HepG2 (cell line): ENCODE measurements at regions not wholly inside any gene's neighbourhood (a gene's known extent, or its start where the extent isn't known, plus 50 kb on each side); places are given as distances from the start of the nearest gene placed in this dataset.

Source experiments
- ATAC-seq: fragments of 200-7000 bp; cut with Tn5 transposase; 3 replicates; pipeline ENCODE4 v1.9.1; 2020; ENCODE audit warnings: mild to moderate bottlenecking, moderate library complexity
- BruUV-seq: library from RNA; stranded (reverse); fragments of 400-500 nt; replicated peaks from 2 replicates; lab custom pipeline; 2021; lab: Mats Ljungman, UMichigan
- CTCF ChIA-PET: fragments of 300-600 bp; formaldehyde crosslinking; extraction: SDS; loops from one replicate; lab custom pipeline; 2021; ENCODE audit warnings: low total read pairs, inconsistent platforms, low intra/inter-chr PET ratio; lab: Yijun Ruan, JAX
- POLR2A ChIA-PET: fragments of 350-600 bp; sonication (Branson Sonifier 250); formaldehyde crosslinking; loops from one replicate; lab custom pipeline; 2020; ENCODE audit warnings: antibody characterized with exemption, inconsistent platforms; lab: Yijun Ruan, JAX
- DNase-seq: peaks from one replicate; pipeline ENCODE4 v3.0.0-alpha.2; 2015; ENCODE audit warnings: low spot score
- FAIRE-seq: peaks from 3 replicates; lab custom pipeline; 2011; peaks lifted over from hg19 to GRCh38; lab: Jason Lieb, UNC
- H2AFZ ChIP-seq: one replicate; pipeline ENCODE4 v1.6.1; 2011; ENCODE audit warnings: low read length, inconsistent platforms
- H3K27ac ChIP-seq: fragments of 300-600 bp; 3 replicates; pipeline ENCODE4 v1.8.0; 2011; ENCODE audit warnings: mixed run types, mild to moderate bottlenecking, mixed read lengths, low read length, inconsistent platforms; ENCODE audit not compliant: insufficient read depth; ENCODE audit errors: extremely low read length
- H3K27me3 ChIP-seq, 2 experiments: fragments of 200-600 bp in 1 of 2; 2 replicates in 1 of 2; 3 replicates in 1 of 2; pipeline versions ENCODE4 v1.6.0 to v1.8.0; 2011; ENCODE audit warnings: low read length in 2 of 2, mild to moderate bottlenecking in 2 of 2, moderate library complexity in 2 of 2, inconsistent platforms in 1 of 2; ENCODE audit not compliant: insufficient read depth in 2 of 2, control insufficient read depth in 1 of 2
- H3K36me3 ChIP-seq, 2 experiments: fragments of 200-600 bp in 1 of 2; replicated peaks in 1 of 2; 2 replicates in 1 of 2; 3 replicates in 1 of 2; pipeline versions ENCODE4 v1.5.1 to v1.8.0; 2011; ENCODE audit warnings: low read length in 2 of 2, inconsistent platforms in 1 of 2; ENCODE audit not compliant: insufficient read depth in 2 of 2, control insufficient read depth in 1 of 2
- H3K4me1 ChIP-seq: 2 replicates; pipeline ENCODE4 v1.5.1; 2012; ENCODE audit warnings: low read length, inconsistent platforms; ENCODE audit not compliant: insufficient read depth
- H3K4me2 ChIP-seq: 2 replicates; pipeline ENCODE4 v1.6.0; 2011; ENCODE audit warnings: low read depth, low read length, inconsistent platforms
- H3K4me3 ChIP-seq, 3 experiments: fragments of 200-600 bp in 1 of 3; sonication (generic), shearing (Covaris generic) in 1 of 3; replicated peaks in 1 of 3; 2 replicates each; pipeline ENCODE4 v1.5.1; 2011 to 2016; ENCODE audit warnings: low read length in 3 of 3, inconsistent platforms in 2 of 3, low read depth in 2 of 3, mild to moderate bottlenecking in 2 of 3, control low read depth in 1 of 3, mixed read lengths in 1 of 3; ENCODE audit not compliant: insufficient read depth in 1 of 3
- H3K79me2 ChIP-seq: one replicate; pipeline ENCODE4 v1.6.1; 2011; ENCODE audit warnings: low read length, inconsistent platforms; ENCODE audit not compliant: insufficient read depth
- H3K9ac ChIP-seq: 2 replicates; pipeline ENCODE4 v1.6.0; 2011; ENCODE audit warnings: mild to moderate bottlenecking, low read depth, low read length, inconsistent platforms; ENCODE audit not compliant: insufficient read depth
- H3K9me3 ChIP-seq: 2 replicates; pipeline ENCODE4 v1.5.1; 2012; ENCODE audit warnings: mild to moderate bottlenecking, low read length
- H4K20me1 ChIP-seq: 2 replicates; pipeline ENCODE4 v1.6.0; 2011; ENCODE audit warnings: inconsistent platforms, mild to moderate bottlenecking, low read length, moderate library complexity; ENCODE audit not compliant: insufficient read depth
- HOXA9 ChIP-seq: sonication (generic); formaldehyde crosslinking; IDR thresholded peaks from 2 replicates; pipeline ENCODE4 v1.8.1; 2022; ENCODE audit warnings: missing genetic modification reagents, mild to moderate bottlenecking, moderate library complexity, borderline replicate concordance
- MAFF ChIP-seq: IDR thresholded peaks from 2 replicates; pipeline ENCODE4 v1.6.1; 2011; ENCODE audit warnings: low read depth, low read length, improper control_type of control experiment
- MAFK ChIP-seq, 2 experiments: IDR thresholded peaks in 1 of 2; conservative IDR thresholded peaks in 1 of 2; 2 replicates each; pipeline ENCODE4 v1.6.1; 2011; ENCODE audit warnings: improper control_type of control experiment in 2 of 2, low read length in 2 of 2
- PCBP2 ChIP-seq: fragments of 200-400 bp; formaldehyde crosslinking; optimal IDR thresholded peaks from 2 replicates; pipeline ENCODE3; 2018; ENCODE audit warnings: low read length, low read depth; ENCODE audit not compliant: poor library complexity, severe bottlenecking
- ZNF773 ChIP-seq: sonication (generic); formaldehyde crosslinking; IDR thresholded peaks from 2 replicates; pipeline ENCODE4 v1.4.0; 2020; ENCODE audit warnings: missing genetic modification reagents, borderline replicate concordance
- WGBS: methylation state at CpG from one replicate; pipeline ENCODE4 v1.1.6; 2017; ENCODE audit warnings: low lambda C conversion rate; 5-methylcytosine and 5-hydroxymethylcytosine counted together
- in situ Hi-C: cut with HindIII; loops from 2 replicates; pipeline ENCODE4 v1.10.0; 2017; ENCODE audit warnings: low pct_unique_long_range_greater_than_20kb; ENCODE audit not compliant: extremely low pct_ligation_motif_present
- intact Hi-C: fragments of 100-400 bp; cut with micrococcal nuclease; formaldehyde crosslinking; loops from one replicate; pipeline ENCODE4 v1.10.0; 2022; ENCODE audit not compliant: unreplicated experiment

DNA sequence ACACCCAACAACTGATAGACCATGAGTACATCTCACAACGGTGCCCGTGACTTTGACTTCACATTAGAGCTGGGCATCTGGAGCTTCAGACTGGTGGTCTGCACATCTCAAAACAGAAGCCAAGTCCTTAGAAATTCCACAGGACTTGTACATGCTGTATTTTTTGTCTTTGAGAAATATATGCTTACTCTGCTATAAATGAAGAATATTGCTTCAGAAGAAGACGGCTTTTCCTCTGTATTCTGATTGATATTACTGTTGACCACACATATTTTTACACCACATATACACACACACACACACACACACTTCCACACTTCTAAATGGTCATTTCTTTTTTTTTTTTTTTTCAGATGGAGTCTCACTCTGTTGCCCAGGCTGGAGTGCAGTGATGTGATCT, 338.3 kb upstream of the KIF2A start:
- CTCF ChIA-PET, result no interaction called here
- in situ Hi-C loops, result no loop called here
- DNase-seq (no peak), FAIRE-seq (no peak), ATAC-seq (no peak)
- intact Hi-C loops, result no loop called here
- Histone ChIP-seq H4K20me1 (no peaks in the 10 kb centered on the region), H3K9ac (no peak overlapping the region), H2AFZ (no peak overlapping the region), H3K36me3 (no peaks in the 10 kb centered on the region), H3K9me3 (no peaks in the 10 kb centered on the region), H3K4me3 (no peak overlapping the region), H3K27ac (no peak overlapping the region), H3K4me2 (no peak overlapping the region), H3K79me2 (no peaks in the 10 kb centered on the region), H3K4me1 (no peaks in the 10 kb centered on the region), H3K27me3 (no peaks in the 10 kb centered on the region; a peak in 2 of 5 replicates)
- WGBS, result 3% methylated on average over 3 of the region's 3 CpGs
- no TSS peak for BruUV-seq
- peak; percentile 34 to 66; a peak in 3 of 4 replicates for TF ChIP-seq MAFK (conservative IDR thresholded peaks at IDR 0.05 in 1 of 2, IDR thresholded peaks at IDR 0.05 in 1 of 2; ENCODE audit: low read length in 2 of 2)
- TF ChIP-seq MAFF, result peak; percentile 36; the same call in 1 of the 2 replicates
- TF ChIP-seq PCBP2, result no peak
- no peak for TF ChIP-seq ZNF773 (CRISPR knock-in tag)
- POLR2A ChIA-PET, result no interaction called here

DNA sequence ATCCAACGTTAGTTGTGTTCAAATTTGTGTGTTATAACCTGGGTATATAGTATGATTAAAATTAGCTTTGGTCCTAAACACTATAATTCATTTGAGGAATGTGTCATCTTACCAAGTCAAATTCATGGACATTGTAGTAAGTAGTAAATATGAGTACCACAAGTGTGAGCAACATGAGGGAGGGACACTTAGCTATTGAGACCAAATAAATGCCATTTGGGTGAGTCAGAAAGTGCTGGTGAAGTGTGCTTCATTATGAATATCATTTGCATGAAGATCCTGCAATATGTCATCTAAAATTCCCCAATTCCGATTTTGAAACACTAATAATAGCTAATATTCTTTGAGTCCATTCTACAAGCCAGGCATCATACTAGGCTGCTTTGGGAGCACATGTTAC, 336.7 kb upstream of the KIF2A start:
- Histone ChIP-seq H2AFZ (no peak overlapping the region), H3K27ac (no peak overlapping the region), H3K9me3 (no peaks in the 10 kb centered on the region), H3K27me3 (no peaks in the 10 kb centered on the region; a peak in 1 of 5 replicates), H3K36me3 (no peaks in the 10 kb centered on the region), H3K4me2 (no peak overlapping the region), H3K4me3 (no peak overlapping the region), H3K79me2 (no peaks in the 10 kb centered on the region), H3K4me1 (no peaks in the 10 kb centered on the region), H4K20me1 (no peaks in the 10 kb centered on the region), H3K9ac (no peak overlapping the region)
- FAIRE-seq, result no peak
- no TSS peak for BruUV-seq
- ChIA-PET CTCF (no interaction called here), POLR2A (no interaction called here)
- intact Hi-C loops, result no loop called here
- in situ Hi-C loops, result no loop called here
- ATAC-seq, result no peak
- 2% methylated on average over 2 of the region's 2 CpGs for WGBS
- TF ChIP-seq HOXA9, result no peak
- DNase-seq, result no peak
